ENCODE measurements at regions not wholly inside any gene's neighbourhood (a gene's known extent, or its start where the extent isn't known, plus 50 kb on each side); places are given as distances from the start of the nearest gene placed in this dataset.

- Histone ChIP-seq H3F3A (ENCODE audit: low read depth) (no peaks in the 10 kb centered on the region), H2AFZ (ENCODE audit: low read length) (no peak overlapping the region), H3K27me3 (ENCODE audit: insufficient read depth, low read length, poor library complexity, severe bottlenecking) (no peaks in the 10 kb centered on the region), H3K4me2 (ENCODE audit: low read depth, low read length, poor library complexity, severe bottlenecking) (no peak overlapping the region), H4K20me1 (ENCODE audit: insufficient read depth, low read length, poor library complexity, severe bottlenecking) (no peaks in the 10 kb centered on the region), H3K9me3 (ENCODE audit: insufficient read depth, low read depth, low read length) (no peaks in the 10 kb centered on the region), H3K9me2 (replicated peaks; ENCODE audit: low read depth, low read length) (no peaks in the 10 kb centered on the region), H3K79me2 (ENCODE audit: insufficient read depth, low read length) (no peaks in the 10 kb centered on the region), H3K4me3 (ENCODE audit: low read length, poor library complexity, severe bottlenecking) (no peak overlapping the region), H3K36me3 (ENCODE audit: insufficient read depth, low read length) (no peaks in the 10 kb centered on the region), H3K9ac (ENCODE audit: low read depth, low read length, poor library complexity, severe bottlenecking) (no peak overlapping the region), H3K4me1 (ENCODE audit: insufficient read depth, low read length, poor library complexity, severe bottlenecking) (no peaks in the 10 kb centered on the region)
- TF ChIP-seq EZH2phosphoT487 (IDR thresholded peaks at IDR 0.05; ENCODE audit: borderline replicate concordance) = no peak
- no peak for TF ChIP-seq CTCF (conservative IDR thresholded peaks at IDR 0.05; ENCODE audit: low read length)
Measured at GRCh38 chr2:7660816-7661215, 743.6 kb downstream of the RNF144A start.

GRCh38 chr2:7661502-7661901 is 744.3 kb downstream of the RNF144A start:
- Histone ChIP-seq H3K9me3 (ENCODE audit: insufficient read depth, low read depth, low read length) (no peaks in the 10 kb centered on the region), H3K4me1 (ENCODE audit: insufficient read depth, low read length, poor library complexity, severe bottlenecking) (no peaks in the 10 kb centered on the region), H3K4me2 (ENCODE audit: low read depth, low read length, poor library complexity, severe bottlenecking) (no peak overlapping the region), H3K4me3 (ENCODE audit: low read length, poor library complexity, severe bottlenecking) (no peak overlapping the region), H3K79me2 (ENCODE audit: insufficient read depth, low read length) (no peaks in the 10 kb centered on the region), H3K9ac (ENCODE audit: low read depth, low read length, poor library complexity, severe bottlenecking) (no peak overlapping the region), H3F3A (ENCODE audit: low read depth) (no peaks in the 10 kb centered on the region), H2AFZ (ENCODE audit: low read length) (no peak overlapping the region), H3K9me2 (replicated peaks; ENCODE audit: low read depth, low read length) (no peaks in the 10 kb centered on the region), H3K27me3 (ENCODE audit: insufficient read depth, low read length, poor library complexity, severe bottlenecking) (no peaks in the 10 kb centered on the region), H4K20me1 (ENCODE audit: insufficient read depth, low read length, poor library complexity, severe bottlenecking) (no peaks in the 10 kb centered on the region), H3K36me3 (ENCODE audit: insufficient read depth, low read length) (no peaks in the 10 kb centered on the region)
- TF ChIP-seq EZH2phosphoT487 (IDR thresholded peaks at IDR 0.05; ENCODE audit: borderline replicate concordance) (no peak), CTCF (conservative IDR thresholded peaks at IDR 0.05; ENCODE audit: low read length) (no peak)

GRCh38 chr2:7665880-7666279 is 748.7 kb downstream of the RNF144A start:
- no peaks in the 10 kb centered on the region for H3F3A ChIP-seq (ENCODE audit: low read depth)
- no peaks in the 10 kb centered on the region for H3K9me3 ChIP-seq (ENCODE audit: insufficient read depth, low read depth, low read length)
- H3K27me3 ChIP-seq (ENCODE audit: insufficient read depth, low read length, poor library complexity, severe bottlenecking) = no peaks in the 10 kb centered on the region
- no peaks in the 10 kb centered on the region for H3K79me2 ChIP-seq (ENCODE audit: insufficient read depth, low read length)
- no peaks in the 10 kb centered on the region for H3K4me1 ChIP-seq (ENCODE audit: insufficient read depth, low read length, poor library complexity, severe bottlenecking)
- no peaks in the 10 kb centered on the region for H4K20me1 ChIP-seq (ENCODE audit: insufficient read depth, low read length, poor library complexity, severe bottlenecking)
- H3K9me2 ChIP-seq (replicated peaks; ENCODE audit: low read depth, low read length) = no peaks in the 10 kb centered on the region
- H3K36me3 ChIP-seq (ENCODE audit: insufficient read depth, low read length) = no peaks in the 10 kb centered on the region
- H3K9ac ChIP-seq (ENCODE audit: low read depth, low read length, poor library complexity, severe bottlenecking) = no peak overlapping the region
- H3K4me2 ChIP-seq (ENCODE audit: low read depth, low read length, poor library complexity, severe bottlenecking) = no peak overlapping the region
- TF ChIP-seq EZH2phosphoT487 (IDR thresholded peaks at IDR 0.05; ENCODE audit: borderline replicate concordance) (no peak), CTCF (conservative IDR thresholded peaks at IDR 0.05; ENCODE audit: low read length) (no peak)
- H2AFZ ChIP-seq (ENCODE audit: low read length) = no peak overlapping the region
- H3K4me3 ChIP-seq (ENCODE audit: low read length, poor library complexity, severe bottlenecking) = no peak overlapping the region

All from Loucy (cell line).